Spleen (tissue), 7 donors: ENCODE measurements at regions not wholly inside any gene's neighbourhood (a gene's known extent, or its start where the extent isn't known, plus 50 kb on each side); places are given as distances from the start of the nearest gene placed in this dataset.

ENCODE experiments used
- POLR2A ChIP-seq, 3 donors: fragments of 450-650 bp; IDR thresholded peaks; one replicate each; pipeline ENCODE4 v1.5.1; 2017; ENCODE audit warnings: antibody characterized with exemption in 3 of 3, mild to moderate bottlenecking in 1 of 3
- TF ChIP-seq, protein P1 (sequence below), 11 experiments: fragments of 200-600 bp in 7 of 11; fragments of 450-650 bp in 4 of 11; sonication (generic) in 4 of 11; IDR thresholded peaks in 8 of 11; conservative IDR thresholded peaks in 3 of 11; 1 replicate in 7 of 11; 2 replicates in 4 of 11; pipeline versions ENCODE4 v1.4.0 to v1.8.0; 2016 to 2021; ENCODE audit warnings: antibody characterized with exemption in 11 of 11, inconsistent platforms in 4 of 11, mild to moderate bottlenecking in 1 of 11
- donor health status: DM: no; HTN: no; CAD: no; lungs with moderate emphysema.
- donor health status: DM: no; HTN: no; CAD: no.
- donor health status: DM: no; HTN: no; CAD: no.

DNA sequence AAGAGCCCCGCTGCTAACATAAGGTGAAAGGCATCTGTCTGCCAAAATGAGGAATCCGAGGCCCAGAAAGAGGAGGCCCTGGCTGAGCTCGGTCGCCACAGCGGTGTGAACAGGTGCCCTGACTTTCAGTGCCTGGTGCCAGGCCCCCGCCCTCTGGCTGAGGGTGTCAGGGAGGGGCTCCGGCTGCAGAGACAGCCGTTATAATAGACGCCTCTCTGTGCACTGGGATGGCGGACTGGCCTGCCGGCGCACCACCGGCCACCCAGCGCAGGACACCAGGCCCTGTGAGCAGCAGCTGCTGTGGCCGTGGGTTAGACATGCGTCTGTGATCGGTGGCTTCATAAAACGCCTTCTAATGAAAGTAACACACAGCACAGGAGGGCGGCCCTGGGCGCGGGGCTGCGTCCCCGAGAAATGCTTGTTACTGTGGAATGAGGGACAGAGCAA, 51.4 kb upstream of the ACTRT2 start:
- TF ChIP-seq, protein P1, sequence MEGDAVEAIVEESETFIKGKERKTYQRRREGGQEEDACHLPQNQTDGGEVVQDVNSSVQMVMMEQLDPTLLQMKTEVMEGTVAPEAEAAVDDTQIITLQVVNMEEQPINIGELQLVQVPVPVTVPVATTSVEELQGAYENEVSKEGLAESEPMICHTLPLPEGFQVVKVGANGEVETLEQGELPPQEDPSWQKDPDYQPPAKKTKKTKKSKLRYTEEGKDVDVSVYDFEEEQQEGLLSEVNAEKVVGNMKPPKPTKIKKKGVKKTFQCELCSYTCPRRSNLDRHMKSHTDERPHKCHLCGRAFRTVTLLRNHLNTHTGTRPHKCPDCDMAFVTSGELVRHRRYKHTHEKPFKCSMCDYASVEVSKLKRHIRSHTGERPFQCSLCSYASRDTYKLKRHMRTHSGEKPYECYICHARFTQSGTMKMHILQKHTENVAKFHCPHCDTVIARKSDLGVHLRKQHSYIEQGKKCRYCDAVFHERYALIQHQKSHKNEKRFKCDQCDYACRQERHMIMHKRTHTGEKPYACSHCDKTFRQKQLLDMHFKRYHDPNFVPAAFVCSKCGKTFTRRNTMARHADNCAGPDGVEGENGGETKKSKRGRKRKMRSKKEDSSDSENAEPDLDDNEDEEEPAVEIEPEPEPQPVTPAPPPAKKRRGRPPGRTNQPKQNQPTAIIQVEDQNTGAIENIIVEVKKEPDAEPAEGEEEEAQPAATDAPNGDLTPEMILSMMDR (IDR thresholded peaks at IDR 0.05 in 8 of 11, conservative IDR thresholded peaks at IDR 0.05 in 3 of 11) = no peak
- no peak for TF ChIP-seq POLR2A (IDR thresholded peaks at IDR 0.05)
